K562 (cell line): ENCODE measurements at regions not wholly inside any gene's neighbourhood (a gene's known extent, or its start where the extent isn't known, plus 50 kb on each side); places are given as distances from the start of the nearest gene placed in this dataset.
"Not testable (repeated sequence)": the region's sequence is repeated elsewhere in the genome, so short reads cannot be mapped to it uniquely, and the experiment has no call there.

Experiments used
- BRD4 ChIP-seq: fragments of 200-600 bp; sonication (generic); IDR thresholded peaks from 2 replicates; pipeline ENCODE4 v1.6.1; 2017; ENCODE audit warnings: inconsistent platforms
- POLR2A ChIP-seq: fragments of 450-650 bp; conservative IDR thresholded peaks from 2 replicates; pipeline ENCODE4 v1.6.1; 2016
- SMARCA5 ChIP-seq: fragments of 450-650 bp; IDR thresholded peaks from 2 replicates; pipeline ENCODE4 v1.6.1; 2016
- SMC3 ChIP-seq: conservative IDR thresholded peaks from 2 replicates; pipeline ENCODE4 v1.6.1; 2011; ENCODE audit warnings: low read depth, low read length, improper control_type of control experiment; ENCODE audit not compliant: insufficient read depth
- YY1 ChIP-seq, 3 experiments: IDR thresholded peaks; 2 replicates each; pipeline ENCODE4 v1.6.1; 2011; ENCODE audit warnings: low read length in 2 of 3, mild to moderate bottlenecking in 2 of 3, moderate library complexity in 2 of 3, borderline replicate concordance in 1 of 3, control low read depth in 1 of 3, low read depth in 1 of 3; ENCODE audit not compliant: insufficient read depth in 3 of 3, insufficient replicate concordance in 2 of 3, control insufficient read depth in 1 of 3, insufficient read length in 1 of 3; ENCODE audit errors: extremely low read depth in 1 of 3
- ZFX ChIP-seq: sonication (generic); formaldehyde crosslinking; IDR thresholded peaks from 2 replicates; pipeline ENCODE4 v1.8.0; 2022; ENCODE audit warnings: mild to moderate bottlenecking, missing genetic modification reagents, moderate library complexity

GRCh38 chr14:106750089-106750488, 1223.7 kb downstream of the TMEM121 start:
- TF ChIP-seq POLR2A; ZFX; SMC3; BRD4; SMARCA5; YY1 (IDR thresholded peaks at IDR 0.05; ENCODE audit: borderline replicate concordance in 1 of 3, control insufficient read depth in 1 of 3, extremely low read depth in 1 of 3, insufficient read depth in 3 of 3, insufficient read length in 1 of 3, insufficient replicate concordance in 2 of 3, low read depth in 1 of 3, low read length in 2 of 3): not testable (repeated sequence)
